Breast epithelium (tissue), 4 donors: ENCODE measurements at regions not wholly inside any gene's neighbourhood (a gene's known extent, or its start where the extent isn't known, plus 50 kb on each side); places are given as distances from the start of the nearest gene placed in this dataset.

Experiments used
- DNase-seq, 2 donors: peaks; one replicate each; pipeline ENCODE4 v3.0.0-alpha.2; 2019; ENCODE audit warnings: low spot score in 2 of 2
- H3K27ac ChIP-seq, 2 donors: fragments of 200-600 bp; sonication (generic) in 1 of 2; one replicate each; pipeline ENCODE4 v1.5.1; 2016 to 2019; ENCODE audit warnings: mild to moderate bottlenecking in 1 of 2
- H3K27me3 ChIP-seq, 2 donors: fragments of 200-600 bp; sonication (generic) in 1 of 2; one replicate each; pipeline versions ENCODE4 v1.5.1 to v1.6.0; 2017 to 2019; ENCODE audit warnings: control low read depth in 1 of 2, mild to moderate bottlenecking in 1 of 2
- H3K36me3 ChIP-seq: fragments of 200-600 bp; one replicate; pipeline ENCODE4 v1.5.1; 2019
- H3K4me1 ChIP-seq, 2 donors: fragments of 200-600 bp; sonication (generic); one replicate each; pipeline ENCODE4 v1.5.1; 2016 to 2019; ENCODE audit warnings: control low read depth in 1 of 2
- H3K4me3 ChIP-seq, 3 donors: fragments of 200-600 bp; sonication (generic); 1 replicate in 2 of 3; 2 replicates in 1 of 3; pipeline ENCODE4 v1.5.1; 2016 to 2019; ENCODE audit warnings: mild to moderate bottlenecking in 3 of 3, moderate library complexity in 2 of 3
- H3K9me3 ChIP-seq, 2 donors: fragments of 200-600 bp; sonication (generic) in 1 of 2; one replicate each; pipeline ENCODE4 v1.5.1; 2016 to 2019; ENCODE audit warnings: control low read depth in 1 of 2
- CTCF ChIP-seq, 3 donors: fragments of 450-650 bp; IDR thresholded peaks; one replicate each; pipeline ENCODE4 v1.5.1; 2016 to 2017; ENCODE audit warnings: antibody characterized with exemption in 3 of 3, mild to moderate bottlenecking in 3 of 3, moderate library complexity in 3 of 3
- POLR2A ChIP-seq: fragments of 450-650 bp; IDR thresholded peaks from one replicate; pipeline ENCODE4 v1.6.1; 2016; ENCODE audit warnings: antibody characterized with exemption, mild to moderate bottlenecking, moderate library complexity
- POLR2AphosphoS5 ChIP-seq, 3 donors: sonication (generic); formaldehyde crosslinking; IDR thresholded peaks; one replicate each; pipeline ENCODE4 v1.6.1; 2017; ENCODE audit warnings: antibody characterized with exemption in 3 of 3
- intact Hi-C: fragments of 100-400 bp; cut with DNase I; formaldehyde crosslinking; loops from one replicate; pipeline ENCODE4 v1.15.1; 2023; ENCODE audit warnings: low total_unique reads

- Histone ChIP-seq H3K27ac (no peak overlapping the region), H3K4me3 (no peak overlapping the region), H3K4me1 (no peaks in the 10 kb centered on the region), H3K36me3 (no peaks in the 10 kb centered on the region), H3K9me3 (peaks cover 5% of the 10 kb centered on the region in 2 donors), H3K27me3 (no peaks in the 10 kb centered on the region)
- no peak for DNase-seq
- intact Hi-C loops = no loop called here
- TF ChIP-seq POLR2AphosphoS5 (IDR thresholded peaks at IDR 0.05) (no peak), POLR2A (no peak)
Observed at GRCh38 chr5:4180703-4181102, 585.1 kb downstream of the IRX1 start.

GRCh38 chr5:4182144-4182543 lies 586.5 kb downstream of the IRX1 start:
- no peaks in the 10 kb centered on the region for H3K4me1 ChIP-seq
- H3K9me3 ChIP-seq = peaks cover 5 to 9% of the 10 kb centered on the region in 2 donors
- intact Hi-C loops = no loop called here
- no peak for DNase-seq
- no peak overlapping the region for H3K4me3 ChIP-seq
- no peak overlapping the region for H3K27ac ChIP-seq
- H3K36me3 ChIP-seq = no peaks in the 10 kb centered on the region
- no peaks in the 10 kb centered on the region for H3K27me3 ChIP-seq
- no peak for TF ChIP-seq POLR2AphosphoS5 (IDR thresholded peaks at IDR 0.05)
- no peak for TF ChIP-seq POLR2A

- Histone ChIP-seq H3K27me3 (no peaks in the 10 kb centered on the region), H3K36me3 (no peaks in the 10 kb centered on the region), H3K4me3 (no peak overlapping the region), H3K4me1 (no peaks in the 10 kb centered on the region), H3K9me3 (peaks cover 5 to 9% of the 10 kb centered on the region in 2 donors), H3K27ac (no peak overlapping the region)
- DNase-seq = no peak
- TF ChIP-seq CTCF (IDR thresholded peaks at IDR 0.05) (no peak), POLR2A (no peak), POLR2AphosphoS5 (IDR thresholded peaks at IDR 0.05) (no peak)
- intact Hi-C loops = no loop called here
Observed at GRCh38 chr5:4185127-4185526, 589.5 kb downstream of the IRX1 start.

- DNase-seq = no peak
- H3K36me3 ChIP-seq = no peaks in the 10 kb centered on the region
- no peaks in the 10 kb centered on the region for H3K27me3 ChIP-seq
- peaks cover 5 to 6% of the 10 kb centered on the region in 2 donors for H3K9me3 ChIP-seq
- H3K4me1 ChIP-seq = no peaks in the 10 kb centered on the region
- no peak overlapping the region for H3K4me3 ChIP-seq
- TF ChIP-seq POLR2A = no peak
- TF ChIP-seq POLR2AphosphoS5 (IDR thresholded peaks at IDR 0.05) = no peak
- no peak for TF ChIP-seq CTCF (IDR thresholded peaks at IDR 0.05)
- intact Hi-C loops = no loop called here
- H3K27ac ChIP-seq = no peak overlapping the region
Observed at GRCh38 chr5:4188704-4189103, 593.1 kb downstream of the IRX1 start.

GRCh38 chr5:4189317-4189716 lies 593.7 kb downstream of the IRX1 start:
- Histone ChIP-seq H3K9me3 (peaks cover 5% of the 10 kb centered on the region in 2 donors), H3K36me3 (no peaks in the 10 kb centered on the region), H3K27me3 (no peaks in the 10 kb centered on the region), H3K4me1 (no peaks in the 10 kb centered on the region), H3K27ac (no peak overlapping the region), H3K4me3 (no peak overlapping the region)
- TF ChIP-seq POLR2A = no peak
- TF ChIP-seq CTCF (IDR thresholded peaks at IDR 0.05) = no peak
- TF ChIP-seq POLR2AphosphoS5 (IDR thresholded peaks at IDR 0.05) = no peak
- intact Hi-C loops = no loop called here
- DNase-seq = no peak

GRCh38 chr5:4191041-4191440 lies 595.4 kb downstream of the IRX1 start:
- H3K4me3 ChIP-seq = no peak overlapping the region
- H3K27me3 ChIP-seq = no peaks in the 10 kb centered on the region
- intact Hi-C loops = no loop called here
- H3K36me3 ChIP-seq = no peaks in the 10 kb centered on the region
- no peaks in the 10 kb centered on the region for H3K4me1 ChIP-seq
- H3K27ac ChIP-seq = no peak overlapping the region
- peaks cover 0 to under 1% of the 10 kb centered on the region in 2 donors for H3K9me3 ChIP-seq
- DNase-seq = no peak
- no peak for TF ChIP-seq POLR2A
- TF ChIP-seq CTCF (IDR thresholded peaks at IDR 0.05) = no peak
- no peak for TF ChIP-seq POLR2AphosphoS5 (IDR thresholded peaks at IDR 0.05)
